Osteocyte (in vitro differentiated cells): ENCODE measurements at regions not wholly inside any gene's neighbourhood (a gene's known extent, or its start where the extent isn't known, plus 50 kb on each side); places are given as distances from the start of the nearest gene placed in this dataset.

Source experiments
- DNase-seq: peaks from one replicate; pipeline ENCODE4 v3.0.0; 2021; ENCODE audit warnings: mixed read lengths; ENCODE audit not compliant: unreplicated experiment; ENCODE audit errors: extremely low spot score
- H3K27ac Mint-ChIP-seq: one replicate; pipeline ENCODE4 v1.8.0; 2021; ENCODE audit warnings: mild to moderate bottlenecking, mixed read lengths; ENCODE audit not compliant: unreplicated experiment
- H3K27me3 Mint-ChIP-seq: one replicate; pipeline ENCODE4 v1.8.0; 2021; ENCODE audit warnings: mixed read lengths; ENCODE audit not compliant: unreplicated experiment
- H3K36me3 Mint-ChIP-seq: one replicate; pipeline ENCODE4 v1.8.0; 2021; ENCODE audit warnings: mixed read lengths; ENCODE audit not compliant: unreplicated experiment
- H3K4me1 Mint-ChIP-seq: one replicate; pipeline ENCODE4 v1.8.0; 2021; ENCODE audit warnings: mixed read lengths; ENCODE audit not compliant: unreplicated experiment
- H3K4me3 Mint-ChIP-seq: one replicate; pipeline ENCODE4 v1.8.0; 2021; ENCODE audit warnings: mild to moderate bottlenecking, moderate library complexity, mixed read lengths; ENCODE audit not compliant: unreplicated experiment
- H3K9me3 Mint-ChIP-seq: one replicate; pipeline ENCODE4 v1.8.0; 2021; ENCODE audit warnings: mixed read lengths; ENCODE audit not compliant: unreplicated experiment
- CTCF ChIP-seq: fragments of 200-600 bp; sonication (generic); IDR thresholded peaks from 2 replicates; pipeline ENCODE4 v1.5.0; 2021; ENCODE audit warnings: antibody characterized with exemption, mild to moderate bottlenecking, moderate library complexity

GRCh38 chr1:67969446-67969845 is 81.0 kb downstream of the DIRAS3 start:
- no peak for TF ChIP-seq CTCF
- Mint-ChIP-seq H3K9me3 (peaks cover 3% of the 10 kb centered on the region), H3K36me3 (no peaks in the 10 kb centered on the region), H3K4me3 (no peak overlapping the region), H3K27ac (no peak overlapping the region), H3K27me3 (no peaks in the 10 kb centered on the region), H3K4me1 (peaks cover 13% of the 10 kb centered on the region)
- DNase-seq, result no peak

- Mint-ChIP-seq H3K4me3 (no peak overlapping the region), H3K36me3 (no peaks in the 10 kb centered on the region), H3K27ac (no peak overlapping the region), H3K27me3 (no peaks in the 10 kb centered on the region), H3K9me3 (peaks cover 16% of the 10 kb centered on the region), H3K4me1 (peaks cover 13% of the 10 kb centered on the region)
- no peak for TF ChIP-seq CTCF
- no peak for DNase-seq
Observed at GRCh38 chr1:67966666-67967009, 83.8 kb downstream of the DIRAS3 start.

- H3K4me1 Mint-ChIP-seq, result peaks cover 13% of the 10 kb centered on the region
- H3K4me3 Mint-ChIP-seq, result no peak overlapping the region
- no peak for TF ChIP-seq CTCF
- no peaks in the 10 kb centered on the region for H3K36me3 Mint-ChIP-seq
- no peak overlapping the region for H3K27ac Mint-ChIP-seq
- H3K27me3 Mint-ChIP-seq, result no peaks in the 10 kb centered on the region
- peaks cover 16% of the 10 kb centered on the region for H3K9me3 Mint-ChIP-seq
- DNase-seq, result no peak
Observed at GRCh38 chr1:67965995-67966665, 84.3 kb downstream of the DIRAS3 start.

GRCh38 chr1:67963263-67963662 is 87.2 kb downstream of the DIRAS3 start:
- DNase-seq, result no peak
- no peak for TF ChIP-seq CTCF
- peaks cover 16% of the 10 kb centered on the region for H3K9me3 Mint-ChIP-seq
- no peaks in the 10 kb centered on the region for H3K36me3 Mint-ChIP-seq
- no peak overlapping the region for H3K4me3 Mint-ChIP-seq
- no peaks in the 10 kb centered on the region for H3K4me1 Mint-ChIP-seq
- no peak overlapping the region for H3K27ac Mint-ChIP-seq
- no peaks in the 10 kb centered on the region for H3K27me3 Mint-ChIP-seq

GRCh38 chr1:67960766-67961165 is 89.7 kb downstream of the DIRAS3 start:
- no peak overlapping the region for H3K4me3 Mint-ChIP-seq
- H3K27me3 Mint-ChIP-seq, result no peaks in the 10 kb centered on the region
- H3K9me3 Mint-ChIP-seq, result peaks cover 16% of the 10 kb centered on the region
- no peak for TF ChIP-seq CTCF
- DNase-seq, result no peak
- H3K4me1 Mint-ChIP-seq, result no peaks in the 10 kb centered on the region
- no peak overlapping the region for H3K27ac Mint-ChIP-seq
- H3K36me3 Mint-ChIP-seq, result no peaks in the 10 kb centered on the region
